Endometrium (tissue), 2 donors: ENCODE measurements at regions not wholly inside any gene's neighbourhood (a gene's known extent, or its start where the extent isn't known, plus 50 kb on each side); places are given as distances from the start of the nearest gene placed in this dataset.
"Not testable (repeated sequence)": the region's sequence is repeated elsewhere in the genome, so short reads cannot be mapped to it uniquely, and the experiment has no call there.

Source experiments
- FAIRE-seq: peaks from 2 replicates; lab custom pipeline; 2012; peaks lifted over from hg19 to GRCh38; lab: Jason Lieb, UNC
- donor health status: control.
- donor health status: control.

DNA sequence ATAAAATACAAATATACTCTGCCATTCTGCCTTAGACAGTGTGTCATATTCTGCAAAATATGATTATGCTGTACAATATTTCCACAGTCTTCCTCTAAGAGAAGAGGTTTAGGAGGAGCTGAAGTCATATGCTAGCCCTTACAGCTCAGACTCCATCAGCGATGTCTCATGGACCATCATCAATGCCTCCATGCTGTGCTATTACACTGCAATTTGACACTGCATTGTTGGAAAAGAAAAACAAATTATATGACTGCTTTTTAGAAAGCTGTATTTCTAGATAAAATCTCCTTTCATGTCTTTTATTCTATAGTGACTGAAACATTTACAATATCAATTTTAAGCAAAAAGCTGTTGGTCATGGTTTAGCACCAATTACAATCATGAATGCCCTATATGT, 1089.4 kb upstream of the MIR17HG start:
- FAIRE-seq: no peak

DNA sequence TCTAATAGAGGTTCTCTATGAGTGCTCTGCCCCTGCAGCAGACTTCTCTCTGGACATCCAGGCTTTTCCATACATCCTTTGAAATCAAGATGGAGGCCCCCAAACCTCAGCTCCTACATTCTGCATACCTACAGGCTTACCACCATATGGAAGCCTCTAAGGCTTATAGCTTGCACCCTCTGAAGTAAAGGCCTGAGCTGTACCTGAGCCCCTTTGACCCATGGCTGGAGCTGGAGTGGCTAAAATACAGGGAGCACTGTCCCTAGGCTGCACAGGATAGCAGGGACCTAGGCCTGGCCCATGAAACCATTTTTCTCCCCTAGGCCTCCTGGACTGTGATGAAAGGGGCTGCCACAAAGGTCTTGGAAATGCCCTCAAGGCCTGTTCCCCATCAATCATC, 1086.1 kb upstream of the MIR17HG start:
- no peak for FAIRE-seq

DNA sequence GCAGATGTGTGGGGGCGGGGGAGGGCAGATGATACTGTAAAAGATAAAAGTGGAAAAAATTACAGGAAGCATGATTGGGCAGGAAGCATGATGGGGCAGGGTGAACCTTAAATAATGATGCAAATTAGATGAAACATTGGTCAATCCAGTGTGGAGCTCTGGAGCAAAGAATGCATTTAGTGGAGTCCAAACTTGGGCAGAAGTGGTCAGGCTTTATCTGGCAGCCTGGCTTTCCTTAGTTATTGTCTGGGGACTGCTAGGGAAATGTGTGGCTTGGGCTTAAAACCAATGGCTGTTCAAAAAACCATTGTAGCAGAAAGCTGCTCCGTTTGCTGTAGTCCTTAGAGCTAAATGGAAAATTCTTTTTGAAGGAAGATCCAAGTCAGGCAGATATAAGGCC, 1077.3 kb upstream of the MIR17HG start:
- no peak for FAIRE-seq

DNA sequence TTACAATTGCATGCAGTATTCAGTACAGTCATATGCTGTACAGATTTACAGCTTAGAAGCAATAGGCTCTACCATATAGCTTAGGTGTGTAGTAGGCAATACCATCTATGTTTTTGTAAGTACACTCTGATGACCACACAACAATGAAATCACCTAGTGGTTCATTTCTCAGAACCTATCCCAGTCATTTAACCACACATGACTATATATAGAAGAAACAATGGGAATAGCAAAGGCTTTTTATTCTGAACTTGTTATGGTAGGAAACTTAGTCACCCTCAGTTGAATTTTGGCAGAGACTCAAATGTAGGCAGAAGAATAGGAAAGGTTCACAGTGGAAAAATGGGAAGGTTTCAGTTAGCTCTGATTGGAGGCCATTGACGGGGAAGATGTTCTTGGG, 1075.1 kb upstream of the MIR17HG start:
- no peak for FAIRE-seq

DNA sequence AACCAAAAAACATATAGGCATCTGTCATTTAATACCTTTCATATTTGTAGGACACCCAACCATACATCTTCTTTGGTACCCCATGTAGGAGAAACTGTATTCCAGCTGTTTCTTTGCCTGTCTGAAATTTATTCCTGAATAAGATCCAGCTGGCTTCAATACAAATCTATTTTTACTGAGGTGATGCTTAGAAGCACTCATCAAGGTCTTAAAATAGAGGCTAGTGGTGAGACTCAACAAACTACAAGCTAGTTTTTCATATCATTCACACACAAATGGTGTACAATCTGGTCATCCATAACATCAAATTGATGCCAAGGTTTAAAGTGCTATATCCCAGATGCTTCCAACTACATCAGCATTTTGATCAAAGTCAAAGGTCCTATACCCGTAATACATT, 1071.3 kb upstream of the MIR17HG start:
- FAIRE-seq: no peak

DNA sequence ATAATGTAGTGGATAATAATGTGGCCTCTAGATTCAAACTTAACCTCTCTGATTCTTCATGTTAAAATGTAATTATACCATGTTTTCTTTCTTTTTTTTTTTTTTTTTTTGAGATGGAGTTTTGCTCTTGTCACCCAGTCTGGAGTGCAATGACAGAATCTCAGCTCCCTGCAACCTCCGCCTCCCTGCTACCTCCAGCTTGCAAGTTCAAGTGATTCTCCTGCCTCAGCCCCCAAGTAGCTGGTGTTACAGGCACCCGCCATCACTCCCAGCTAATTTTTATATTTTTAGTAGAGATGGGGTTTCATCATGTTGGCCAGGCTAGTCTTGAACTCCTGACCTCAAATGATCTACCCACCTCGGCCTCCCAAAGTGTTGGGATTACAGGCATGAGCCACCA, 1069.3 kb upstream of the MIR17HG start:
- not testable (repeated sequence) for FAIRE-seq

DNA sequence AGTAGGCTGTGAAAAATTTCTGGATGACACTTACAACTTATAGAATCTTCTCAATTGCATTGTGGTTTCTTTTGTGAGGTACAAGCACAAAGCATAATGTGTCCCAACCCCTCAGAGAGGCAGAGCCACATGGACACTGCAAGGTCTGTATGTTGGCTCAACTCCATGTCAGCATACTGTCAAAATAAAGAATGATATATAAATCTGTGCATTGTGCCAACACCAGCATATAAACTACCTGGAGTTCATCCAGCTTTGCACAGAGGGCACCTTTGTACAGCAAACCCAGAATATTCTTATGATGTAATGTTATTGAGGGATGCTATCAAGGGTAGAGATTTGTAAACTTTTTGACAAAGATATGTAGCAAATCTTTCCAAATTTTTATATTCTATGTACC, 1065.8 kb upstream of the MIR17HG start:
- FAIRE-seq: no peak

DNA sequence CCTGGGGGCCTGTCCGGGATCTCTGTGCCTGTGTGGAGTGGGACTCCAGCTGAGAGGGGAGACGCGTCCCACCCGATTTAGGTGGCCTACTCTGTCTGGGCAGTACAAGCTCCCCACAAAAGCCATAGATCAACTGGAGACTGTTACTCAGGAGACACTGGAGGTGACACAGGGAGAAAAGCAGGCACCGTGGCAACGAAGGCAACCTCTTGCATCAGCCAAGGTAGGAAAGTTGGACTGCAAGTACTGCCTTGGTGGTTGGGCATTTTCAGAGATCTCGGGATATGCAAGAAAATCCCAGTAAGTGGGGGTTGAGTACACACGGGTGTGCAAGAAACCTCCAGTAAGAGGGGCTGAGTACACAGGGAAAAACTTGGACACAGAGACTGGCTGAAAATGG, 1060.0 kb upstream of the MIR17HG start:
- FAIRE-seq: no peak

DNA sequence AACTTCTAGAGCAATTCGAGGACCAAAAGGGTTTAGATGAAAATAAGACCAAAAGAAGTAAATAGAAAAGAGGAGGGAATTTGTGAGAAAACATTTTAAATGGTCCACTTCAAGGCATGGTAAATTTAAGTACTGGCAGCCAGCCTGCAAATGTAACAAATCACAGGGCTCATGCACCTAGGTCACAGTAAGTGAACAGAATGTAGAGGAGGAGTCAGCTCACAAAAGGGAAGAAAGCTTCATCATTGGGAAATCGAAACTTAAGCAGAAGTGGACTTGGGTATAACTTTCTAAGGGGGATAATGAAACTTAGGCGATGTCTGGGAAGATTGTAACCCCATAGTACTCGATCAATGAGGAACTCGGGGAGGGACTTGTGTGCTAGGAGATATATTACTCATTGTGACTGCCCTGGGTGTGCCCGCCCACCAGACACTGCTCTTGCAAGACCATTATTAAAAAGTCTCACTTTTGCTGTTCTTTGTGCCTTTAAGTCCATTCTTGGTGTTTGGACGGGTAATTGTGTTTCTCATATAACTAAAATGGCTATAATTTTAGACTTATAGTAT, 1053.6 kb upstream of the MIR17HG start:
- no peak for FAIRE-seq

DNA sequence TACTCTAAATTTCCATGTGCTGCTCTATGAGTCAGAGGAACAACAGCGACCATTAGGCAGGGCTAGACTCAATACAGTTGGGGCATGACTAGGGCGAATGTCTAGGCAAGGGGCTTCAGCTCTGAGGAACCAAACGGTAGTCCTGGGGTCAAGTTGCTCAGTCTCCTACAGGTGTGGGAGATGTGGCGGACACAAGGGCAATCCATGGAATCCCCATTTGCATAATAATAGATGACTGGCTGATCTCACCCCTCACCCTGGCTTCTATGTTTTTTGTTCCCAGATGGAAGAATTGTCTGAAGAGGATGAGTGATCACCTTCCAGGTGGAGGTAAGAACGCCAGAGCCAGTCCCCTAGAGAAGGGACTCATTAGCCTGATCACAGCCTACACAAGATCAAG, 1048.2 kb upstream of the MIR17HG start:
- no peak for FAIRE-seq

DNA sequence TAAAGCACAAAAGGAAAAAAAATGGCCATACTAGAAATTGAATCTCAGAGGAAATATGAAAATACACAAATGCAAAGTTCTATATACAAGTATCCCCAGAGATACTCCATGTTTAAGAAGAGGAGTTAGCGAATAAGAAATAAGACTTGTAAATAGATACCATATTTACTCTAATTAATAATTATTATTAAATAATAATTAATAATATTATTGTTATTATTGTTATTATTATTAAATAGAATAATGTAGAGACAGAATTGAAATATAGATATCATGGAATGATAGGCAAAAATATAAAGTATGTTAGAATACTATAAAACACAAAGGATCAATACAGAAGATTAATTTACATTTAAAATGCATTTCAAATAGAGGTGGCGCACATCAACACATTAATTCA, 1047.5 kb upstream of the MIR17HG start:
- peak; percentile 58 for FAIRE-seq

DNA sequence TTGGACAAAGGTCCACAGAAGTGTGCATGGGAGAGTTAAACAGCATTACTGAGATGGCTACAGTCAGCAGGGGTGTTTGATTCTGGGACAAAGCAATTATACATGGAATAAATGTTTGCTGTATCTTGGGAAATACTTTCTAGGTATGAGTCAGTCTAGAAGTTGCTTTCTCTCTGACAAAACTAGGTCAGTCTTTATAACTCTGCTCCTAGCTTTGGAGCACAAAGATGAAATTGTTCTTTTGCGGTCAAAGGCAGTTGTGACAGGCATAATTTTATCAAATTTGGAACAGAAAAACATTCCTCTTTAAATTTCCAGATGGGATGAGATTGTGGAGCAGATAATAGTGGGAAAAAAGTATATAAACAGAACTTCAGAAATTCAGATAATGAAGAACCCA, 1045.4 kb upstream of the MIR17HG start:
- FAIRE-seq: peak; percentile 91

DNA sequence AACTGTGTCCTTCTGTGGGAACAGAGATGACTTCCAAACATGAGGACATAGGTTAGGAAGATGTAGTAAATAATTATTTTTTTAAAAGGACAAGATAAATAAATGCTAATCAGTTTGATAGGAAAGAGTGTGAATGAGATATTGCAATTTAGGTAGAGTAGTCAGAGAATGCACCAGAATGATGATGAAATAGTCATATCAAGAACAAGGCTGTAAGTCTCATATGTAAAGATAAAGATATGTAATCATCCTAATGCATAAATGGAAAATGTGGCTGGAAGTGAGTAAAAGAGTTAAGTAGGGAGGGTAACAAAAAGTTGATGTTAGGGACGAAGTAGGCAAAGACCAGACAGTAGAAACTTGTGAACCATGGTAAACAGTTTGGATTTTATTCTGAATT, 1041.7 kb upstream of the MIR17HG start:
- FAIRE-seq: no peak

DNA sequence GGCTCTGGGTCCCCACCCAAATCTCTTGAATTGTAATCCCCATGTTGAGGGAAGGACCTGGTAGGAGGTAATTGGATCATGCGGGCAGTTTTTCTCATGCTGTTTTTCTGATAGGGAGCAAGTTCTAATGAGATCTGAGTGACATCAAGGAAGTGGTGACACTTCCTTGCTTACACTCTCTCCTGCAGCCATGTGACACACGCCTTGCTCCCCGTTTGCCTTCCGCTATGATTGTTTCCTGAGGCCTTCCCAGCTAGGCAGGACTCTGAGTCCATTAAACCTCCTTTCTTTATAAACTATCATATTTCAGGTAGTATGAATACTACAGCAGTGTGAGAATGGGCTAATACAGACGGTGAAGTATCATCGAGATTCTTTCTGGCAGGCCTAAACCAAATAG, 1040.4 kb upstream of the MIR17HG start:
- no peak for FAIRE-seq

DNA sequence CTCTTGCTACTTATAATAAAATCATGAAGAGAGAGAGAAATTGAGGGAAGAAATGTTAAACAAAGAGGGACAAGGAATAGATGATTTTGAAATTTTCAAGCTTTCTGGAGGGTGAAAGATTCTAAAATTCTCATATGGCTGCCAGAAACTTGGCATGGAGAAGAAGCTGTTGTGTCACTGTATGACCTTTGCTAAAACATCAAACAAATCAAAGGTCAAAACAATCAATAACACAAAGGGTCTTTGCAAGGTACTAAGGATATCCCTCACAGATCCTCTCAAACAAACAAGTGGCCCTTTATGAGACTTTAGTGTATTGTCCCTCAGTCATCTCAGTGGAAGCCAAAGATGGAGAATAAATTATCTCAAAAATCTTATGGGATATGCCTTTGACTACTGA, 1039.2 kb upstream of the MIR17HG start:
- no peak for FAIRE-seq

DNA sequence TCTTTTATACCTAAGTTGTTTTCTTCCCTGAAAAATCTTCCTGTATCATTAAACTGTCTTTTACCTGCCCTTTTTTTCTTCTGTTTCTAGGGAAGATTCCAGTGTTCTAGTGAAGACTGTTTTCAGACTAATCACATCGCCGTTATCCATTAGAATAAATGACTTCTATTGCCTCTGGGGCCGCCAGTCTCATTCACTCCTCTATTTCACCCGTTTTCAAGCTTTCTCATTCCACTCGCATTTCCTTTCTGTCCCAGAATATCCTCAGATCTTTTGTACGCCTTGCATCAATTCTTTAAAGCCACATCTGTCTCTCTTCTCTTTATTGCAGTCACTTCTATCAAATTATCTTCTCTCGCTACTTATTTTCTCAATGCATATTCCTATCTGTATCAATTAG, 1035.6 kb upstream of the MIR17HG start:
- FAIRE-seq: no peak

DNA sequence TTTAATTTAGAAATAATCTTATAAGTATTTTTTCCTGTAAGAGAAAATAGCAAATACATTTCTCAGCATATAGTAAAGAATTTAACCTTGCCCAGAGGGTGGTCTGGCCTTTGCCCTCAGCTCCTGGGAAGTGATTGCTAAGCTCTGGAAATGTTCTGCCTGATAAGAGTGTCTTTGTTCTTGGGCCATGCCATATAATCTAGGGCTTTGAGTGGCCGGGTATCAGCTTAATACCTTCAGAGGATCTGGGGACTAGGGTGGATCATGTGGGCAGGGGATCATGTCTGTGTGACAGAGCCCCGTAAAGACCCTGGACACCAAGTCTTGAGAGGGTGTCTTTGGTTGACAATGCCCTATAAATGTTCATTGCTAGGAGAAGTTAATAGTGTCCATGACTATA, 1032.4 kb upstream of the MIR17HG start:
- no peak for FAIRE-seq

DNA sequence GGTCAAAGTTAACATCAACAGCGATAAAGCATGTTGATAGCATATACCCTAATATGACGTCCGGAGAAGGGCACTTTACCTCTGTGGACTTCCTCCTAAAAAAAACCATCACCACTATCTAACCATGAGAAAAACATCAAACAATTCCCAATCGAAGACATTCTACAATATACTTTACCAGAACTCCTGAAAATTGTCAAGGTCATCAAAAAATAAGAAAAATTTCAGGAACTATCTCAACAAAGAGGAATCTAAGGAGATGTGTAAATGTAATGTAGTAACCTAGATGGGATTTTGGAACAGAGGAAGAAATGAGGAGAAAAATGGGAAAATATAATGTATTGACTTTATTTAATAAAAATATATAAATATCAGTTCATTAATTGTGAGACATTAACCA, 1026.8 kb upstream of the MIR17HG start:
- no peak for FAIRE-seq

DNA sequence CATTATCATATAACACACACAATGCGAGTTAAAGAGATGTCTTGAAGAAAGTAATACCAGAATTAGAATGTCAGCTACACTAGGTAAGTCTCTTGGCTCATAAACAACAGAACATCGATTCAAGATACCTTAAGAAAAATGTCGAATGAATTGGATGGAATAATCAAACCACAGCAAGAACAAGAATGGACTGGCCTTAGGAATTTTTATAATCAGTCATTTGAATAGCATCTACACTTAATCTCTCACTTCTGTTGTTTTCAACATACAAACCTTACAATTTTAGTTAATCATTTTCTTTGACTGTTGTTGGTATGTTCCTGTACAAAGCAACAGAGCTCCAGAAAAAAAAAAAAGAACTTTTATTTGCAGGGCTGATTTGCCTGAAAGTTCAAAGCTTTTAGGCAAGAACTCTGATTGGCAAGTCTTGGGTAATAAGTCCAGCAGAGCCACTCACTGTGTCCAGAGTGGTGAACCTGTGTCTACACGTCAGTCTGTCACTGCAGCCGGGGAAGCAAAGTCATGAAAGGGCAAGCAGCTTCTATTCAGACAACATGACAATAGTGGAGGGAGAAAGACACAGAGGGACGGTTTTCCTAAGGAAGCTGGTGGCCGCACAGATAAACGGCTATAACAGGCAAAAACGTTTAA, 1026.1 kb upstream of the MIR17HG start:
- FAIRE-seq: no peak

DNA sequence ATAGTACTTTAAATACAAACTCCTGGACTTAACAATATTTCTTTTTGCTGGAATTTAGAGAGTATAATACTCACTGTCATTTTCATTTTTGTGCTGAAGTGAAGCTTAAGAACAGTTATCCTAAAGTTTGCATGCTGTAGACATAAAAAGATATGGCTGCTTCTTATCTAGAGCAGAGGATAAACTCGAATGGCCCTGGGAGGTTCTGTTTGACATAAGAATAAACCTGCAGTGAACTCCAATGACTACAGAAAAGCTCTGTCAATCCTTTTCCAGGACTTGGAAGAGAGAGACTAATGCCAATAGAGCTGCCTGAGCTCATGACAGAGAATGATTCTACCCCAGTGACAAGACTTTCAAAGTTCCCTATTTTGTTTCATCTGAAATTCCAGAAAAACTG, 1017.8 kb upstream of the MIR17HG start:
- no peak for FAIRE-seq

DNA sequence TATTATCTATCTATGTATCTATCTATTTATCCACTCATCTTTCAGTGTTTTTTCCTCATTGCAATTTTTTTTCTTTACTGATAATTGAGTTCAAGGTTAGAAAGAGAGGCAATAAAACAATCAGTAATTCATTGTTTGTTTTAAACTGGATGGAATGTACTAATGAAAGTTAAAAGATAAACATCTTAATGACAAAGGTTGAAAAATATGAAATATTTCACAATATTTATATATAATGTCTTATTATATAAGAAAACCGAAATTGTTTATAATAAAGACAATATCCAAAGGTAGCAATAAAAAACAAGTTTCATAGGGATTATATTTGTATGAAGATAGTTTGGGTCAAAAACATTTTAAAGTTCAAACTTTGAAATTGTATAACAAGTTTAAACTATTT, 1015.5 kb upstream of the MIR17HG start:
- FAIRE-seq: peak; percentile 79

DNA sequence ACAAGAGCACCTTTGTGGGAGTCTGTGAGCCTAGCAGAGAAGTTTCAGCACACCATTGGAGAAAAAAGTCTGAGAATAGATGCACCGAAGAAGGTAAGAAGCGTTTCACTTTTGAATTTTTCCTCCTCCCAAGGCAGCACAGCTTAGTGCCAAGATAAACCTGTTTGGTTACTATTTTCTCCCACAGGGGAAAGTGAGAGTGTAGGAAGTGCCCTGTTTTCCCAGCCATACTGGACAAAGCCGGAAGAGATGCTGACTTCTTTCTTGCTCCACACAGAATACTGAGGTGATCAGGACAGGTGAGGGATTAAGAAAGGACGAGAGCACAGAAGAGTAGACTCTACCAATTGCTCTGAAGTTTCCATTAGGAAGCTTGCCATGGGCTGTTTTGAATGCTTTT, 1011.0 kb upstream of the MIR17HG start:
- FAIRE-seq: no peak

DNA sequence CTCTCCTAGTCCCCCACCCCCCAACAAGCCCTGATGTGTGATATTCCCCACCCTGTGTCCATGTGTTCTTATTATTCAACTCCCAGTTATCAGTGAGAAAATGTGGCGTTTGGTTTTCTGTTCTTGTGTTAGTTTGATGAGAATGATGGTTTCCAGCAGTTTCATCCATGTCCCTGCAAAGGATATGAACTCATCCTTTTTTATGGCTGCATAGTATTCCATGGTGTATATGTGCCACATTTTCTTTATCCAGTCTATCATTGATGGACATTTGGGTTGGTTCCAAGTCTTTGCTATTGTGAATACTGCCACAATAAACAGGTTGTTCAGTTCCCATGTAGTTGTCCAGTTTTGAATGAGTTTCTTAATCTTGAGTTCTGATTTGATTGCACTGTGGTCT, 1006.1 kb upstream of the MIR17HG start:
- not testable (repeated sequence) for FAIRE-seq

DNA sequence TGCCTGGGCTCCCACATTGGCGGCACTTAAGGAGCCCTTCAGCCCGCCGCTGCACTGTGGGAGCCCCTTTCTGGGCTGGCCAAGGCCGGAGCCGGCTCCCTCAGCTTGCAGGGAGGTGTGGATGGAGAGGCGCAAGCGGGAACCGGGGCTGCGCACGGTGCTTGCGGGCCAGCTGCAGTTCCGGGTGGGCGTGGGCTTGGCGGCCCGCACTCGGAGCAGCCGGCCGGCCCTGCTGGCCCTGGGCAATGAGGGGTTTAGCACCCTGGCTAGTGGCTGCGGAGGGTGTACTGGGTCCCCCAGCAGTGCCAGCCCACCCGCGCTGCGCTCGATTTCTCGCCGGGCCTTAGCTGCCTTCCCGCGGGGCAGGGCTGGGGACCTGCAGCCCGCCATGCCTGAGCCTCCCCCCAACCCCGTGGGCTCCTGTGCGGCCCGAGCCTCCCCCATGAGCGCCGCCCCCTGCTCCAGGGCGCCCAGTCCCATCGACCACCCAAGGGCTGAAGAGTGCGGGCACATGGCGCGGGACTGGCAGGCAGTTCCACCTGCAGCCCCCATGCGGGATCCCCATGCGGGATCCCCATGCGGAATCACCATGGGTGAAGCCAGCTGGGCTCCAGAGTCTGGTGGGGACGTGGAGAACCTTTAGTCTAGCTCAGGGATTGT, 998.9 kb upstream of the MIR17HG start:
- not testable (repeated sequence) for FAIRE-seq
